ENCODE measurements at regions not wholly inside any gene's neighbourhood (a gene's known extent, or its start where the extent isn't known, plus 50 kb on each side); places are given as distances from the start of the nearest gene placed in this dataset.

DNA sequence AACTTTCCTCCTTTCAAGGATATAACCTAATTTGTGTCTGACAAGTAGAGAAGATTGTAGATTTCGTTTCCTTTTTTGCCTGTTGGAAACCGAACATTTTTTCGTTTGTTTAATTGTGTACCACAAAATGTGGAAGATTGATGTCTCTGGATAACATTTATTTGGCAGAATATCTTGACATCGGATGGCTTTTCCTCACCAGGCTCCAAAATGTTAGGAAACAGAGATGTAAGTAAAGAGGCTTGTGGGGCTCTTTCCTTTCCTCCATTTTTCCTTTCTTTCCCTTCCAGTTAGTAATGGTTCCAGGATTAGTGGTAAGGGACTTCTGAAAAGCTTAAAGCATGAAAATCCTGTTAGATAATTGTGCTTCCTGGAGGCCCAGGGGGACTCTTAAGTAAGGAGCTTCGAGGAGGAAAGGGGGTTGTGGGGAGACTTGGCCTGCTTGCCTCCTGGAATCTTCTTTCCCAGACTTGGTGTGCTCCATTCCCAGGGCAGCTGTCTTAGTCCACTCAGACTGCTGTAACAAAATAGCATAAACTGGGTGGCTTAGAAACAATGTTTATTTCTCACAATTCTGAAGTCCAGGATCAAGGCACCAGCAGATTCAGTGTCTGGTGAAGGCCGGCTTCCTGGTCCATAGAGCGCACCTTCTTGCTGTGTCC is 243.1 kb upstream of the PWP1 start:
- Histone ChIP-seq H3K27ac (ENCODE audit: insufficient read depth, low read depth, low read length) (no peak overlapping the region), H4K20me1 (replicated peaks; ENCODE audit: control insufficient read depth, extremely low read depth, insufficient read depth, low read length) (no peaks in the 10 kb centered on the region), H3K27me3 (ENCODE audit: control insufficient read depth in 2 of 2, insufficient read depth in 2 of 2, low read length in 2 of 2) (no peaks in the 10 kb centered on the region), H3K4me2 (ENCODE audit: insufficient read depth, low read length) (no peak overlapping the region), H3K9me3 (replicated peaks; ENCODE audit: control insufficient read depth, insufficient read depth, low read length) (no peaks in the 10 kb centered on the region), H3K79me2 (ENCODE audit: control insufficient read depth, insufficient read depth, low read length) (no peaks in the 10 kb centered on the region), H3K4me1 (ENCODE audit: control insufficient read depth, extremely low read depth, insufficient read depth, low read length) (no peaks in the 10 kb centered on the region), H3K4me3 (replicated peaks in 1 of 3; ENCODE audit: insufficient read depth in 1 of 3, low read depth in 1 of 3, low read length in 3 of 3) (no peak overlapping the region), H2AFZ (ENCODE audit: low read depth, low read length) (no peak overlapping the region), H3K36me3 (ENCODE audit: control insufficient read depth in 2 of 2, extremely low read depth in 1 of 2, insufficient read depth in 2 of 2, low read length in 2 of 2) (no peaks in the 10 kb centered on the region), H3K9me1 (replicated peaks; ENCODE audit: control insufficient read depth, extremely low read depth, insufficient read depth, low read length) (no peaks in the 10 kb centered on the region), H3K9ac (replicated peaks; ENCODE audit: extremely low read depth, insufficient read depth, low read length) (no peak overlapping the region)
- dilution Hi-C loops (cut with MboI; ENCODE audit: extremely low pct_ligation_motif_present, low sequenced_read_pairs) (no loop called here), intact Hi-C loops (cut with micrococcal nuclease) (no loop called here)
- ChIA-PET CTCF (no interaction called here), POLR2A (no interaction called here)
- no TSS peak for BruUV-seq (replicated peaks)
- FAIRE-seq (no peak), DNase-seq (ENCODE audit: low read depth, low spot score) (no peak)
- TF ChIP-seq MAX (IDR thresholded peaks at IDR 0.05; ENCODE audit: insufficient read depth, insufficient read length) (no peak), FOS (IDR thresholded peaks at IDR 0.05; ENCODE audit: borderline replicate concordance, insufficient read depth, low read length) (no peak), POLR2A (IDR thresholded peaks at IDR 0.05; ENCODE audit: low read depth, low read length) (no peak), MYC (IDR thresholded peaks at IDR 0.05; ENCODE audit: low read depth, low read length) (no peak), JUN (IDR thresholded peaks at IDR 0.05; ENCODE audit: borderline replicate concordance, insufficient read depth, insufficient read length, low read depth) (no peak), POLR2AphosphoS5 (IDR thresholded peaks at IDR 0.05; ENCODE audit: insufficient read depth, low read depth, low read length) (no peak), EZH2 (IDR thresholded peaks at IDR 0.05; ENCODE audit: borderline replicate concordance, low read depth, low read length, severe bottlenecking) (no peak), GATA2 (IDR thresholded peaks at IDR 0.05; ENCODE audit: insufficient read depth, insufficient read length, low read depth, low read length) (no peak)
- TF ChIP-seq, protein P1, sequence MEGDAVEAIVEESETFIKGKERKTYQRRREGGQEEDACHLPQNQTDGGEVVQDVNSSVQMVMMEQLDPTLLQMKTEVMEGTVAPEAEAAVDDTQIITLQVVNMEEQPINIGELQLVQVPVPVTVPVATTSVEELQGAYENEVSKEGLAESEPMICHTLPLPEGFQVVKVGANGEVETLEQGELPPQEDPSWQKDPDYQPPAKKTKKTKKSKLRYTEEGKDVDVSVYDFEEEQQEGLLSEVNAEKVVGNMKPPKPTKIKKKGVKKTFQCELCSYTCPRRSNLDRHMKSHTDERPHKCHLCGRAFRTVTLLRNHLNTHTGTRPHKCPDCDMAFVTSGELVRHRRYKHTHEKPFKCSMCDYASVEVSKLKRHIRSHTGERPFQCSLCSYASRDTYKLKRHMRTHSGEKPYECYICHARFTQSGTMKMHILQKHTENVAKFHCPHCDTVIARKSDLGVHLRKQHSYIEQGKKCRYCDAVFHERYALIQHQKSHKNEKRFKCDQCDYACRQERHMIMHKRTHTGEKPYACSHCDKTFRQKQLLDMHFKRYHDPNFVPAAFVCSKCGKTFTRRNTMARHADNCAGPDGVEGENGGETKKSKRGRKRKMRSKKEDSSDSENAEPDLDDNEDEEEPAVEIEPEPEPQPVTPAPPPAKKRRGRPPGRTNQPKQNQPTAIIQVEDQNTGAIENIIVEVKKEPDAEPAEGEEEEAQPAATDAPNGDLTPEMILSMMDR (IDR thresholded peaks at IDR 0.05; ENCODE audit: extremely low read depth in 1 of 2, insufficient read depth in 1 of 2, low read depth in 1 of 2, low read length in 2 of 2): no peak
